PC-9 (cell line): ENCODE measurements at regions not wholly inside any gene's neighbourhood (a gene's known extent, or its start where the extent isn't known, plus 50 kb on each side); places are given as distances from the start of the nearest gene placed in this dataset.

Experiments used
- EZH2 ChIP-seq: fragments of 200-600 bp; sonication (generic); IDR thresholded peaks from 2 replicates; pipeline ENCODE4 v1.8.0; 2017; ENCODE audit warnings: antibody characterized with exemption, low read depth
- TF ChIP-seq, protein P1 (sequence below): fragments of 200-600 bp; sonication (generic); conservative IDR thresholded peaks from 2 replicates; pipeline ENCODE4 v1.6.1; 2017; ENCODE audit warnings: mixed run types, antibody characterized with exemption, mild to moderate bottlenecking, moderate library complexity

DNA sequence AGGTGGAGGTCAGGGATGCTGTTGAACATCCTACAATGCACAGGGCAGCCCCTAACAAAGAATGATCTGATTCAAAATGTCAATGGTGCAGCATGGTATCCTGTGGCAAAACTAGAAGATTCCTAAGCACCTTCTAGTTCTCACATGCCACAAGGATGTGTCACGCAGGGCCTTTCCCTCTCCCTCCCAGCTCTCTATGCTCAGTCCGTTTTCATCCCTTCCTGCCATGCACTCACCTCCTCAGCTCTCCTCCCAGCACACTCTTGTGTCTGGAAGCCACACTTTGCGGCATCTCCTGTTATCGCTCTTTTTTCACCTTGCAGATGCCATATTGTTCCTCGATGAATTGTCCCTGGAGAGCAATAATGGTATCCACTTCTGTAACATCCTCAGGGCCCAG lies 263.4 kb downstream of the CDC5L start:
- TF ChIP-seq, protein P1, sequence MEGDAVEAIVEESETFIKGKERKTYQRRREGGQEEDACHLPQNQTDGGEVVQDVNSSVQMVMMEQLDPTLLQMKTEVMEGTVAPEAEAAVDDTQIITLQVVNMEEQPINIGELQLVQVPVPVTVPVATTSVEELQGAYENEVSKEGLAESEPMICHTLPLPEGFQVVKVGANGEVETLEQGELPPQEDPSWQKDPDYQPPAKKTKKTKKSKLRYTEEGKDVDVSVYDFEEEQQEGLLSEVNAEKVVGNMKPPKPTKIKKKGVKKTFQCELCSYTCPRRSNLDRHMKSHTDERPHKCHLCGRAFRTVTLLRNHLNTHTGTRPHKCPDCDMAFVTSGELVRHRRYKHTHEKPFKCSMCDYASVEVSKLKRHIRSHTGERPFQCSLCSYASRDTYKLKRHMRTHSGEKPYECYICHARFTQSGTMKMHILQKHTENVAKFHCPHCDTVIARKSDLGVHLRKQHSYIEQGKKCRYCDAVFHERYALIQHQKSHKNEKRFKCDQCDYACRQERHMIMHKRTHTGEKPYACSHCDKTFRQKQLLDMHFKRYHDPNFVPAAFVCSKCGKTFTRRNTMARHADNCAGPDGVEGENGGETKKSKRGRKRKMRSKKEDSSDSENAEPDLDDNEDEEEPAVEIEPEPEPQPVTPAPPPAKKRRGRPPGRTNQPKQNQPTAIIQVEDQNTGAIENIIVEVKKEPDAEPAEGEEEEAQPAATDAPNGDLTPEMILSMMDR: no peak
- TF ChIP-seq EZH2: no peak
